ENCODE measurements at regions not wholly inside any gene's neighbourhood (a gene's known extent, or its start where the extent isn't known, plus 50 kb on each side); places are given as distances from the start of the nearest gene placed in this dataset.

DNA sequence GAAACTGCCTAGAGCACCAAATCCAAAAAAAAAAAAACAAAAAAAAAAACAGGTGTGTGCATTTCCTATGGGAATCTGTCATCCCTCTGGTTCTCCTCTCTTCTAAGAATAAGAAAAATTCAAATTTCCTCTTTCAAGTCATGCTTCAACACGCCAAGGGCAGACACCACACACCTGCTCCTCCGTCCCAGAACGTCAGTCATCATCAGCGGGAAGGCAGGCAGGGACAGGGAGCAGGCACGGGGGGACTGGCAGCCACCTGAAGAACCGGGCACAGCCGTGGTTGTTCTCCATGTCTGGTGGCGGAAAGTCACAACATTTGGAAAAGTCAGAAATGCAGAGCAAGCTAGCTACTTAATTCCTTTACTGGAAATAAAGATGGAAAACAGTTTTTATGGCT is 214.8 kb downstream of the IKZF2 start:
- no peak for TF ChIP-seq POLR2A (IDR thresholded peaks at IDR 0.05)
- TF ChIP-seq, protein P1, sequence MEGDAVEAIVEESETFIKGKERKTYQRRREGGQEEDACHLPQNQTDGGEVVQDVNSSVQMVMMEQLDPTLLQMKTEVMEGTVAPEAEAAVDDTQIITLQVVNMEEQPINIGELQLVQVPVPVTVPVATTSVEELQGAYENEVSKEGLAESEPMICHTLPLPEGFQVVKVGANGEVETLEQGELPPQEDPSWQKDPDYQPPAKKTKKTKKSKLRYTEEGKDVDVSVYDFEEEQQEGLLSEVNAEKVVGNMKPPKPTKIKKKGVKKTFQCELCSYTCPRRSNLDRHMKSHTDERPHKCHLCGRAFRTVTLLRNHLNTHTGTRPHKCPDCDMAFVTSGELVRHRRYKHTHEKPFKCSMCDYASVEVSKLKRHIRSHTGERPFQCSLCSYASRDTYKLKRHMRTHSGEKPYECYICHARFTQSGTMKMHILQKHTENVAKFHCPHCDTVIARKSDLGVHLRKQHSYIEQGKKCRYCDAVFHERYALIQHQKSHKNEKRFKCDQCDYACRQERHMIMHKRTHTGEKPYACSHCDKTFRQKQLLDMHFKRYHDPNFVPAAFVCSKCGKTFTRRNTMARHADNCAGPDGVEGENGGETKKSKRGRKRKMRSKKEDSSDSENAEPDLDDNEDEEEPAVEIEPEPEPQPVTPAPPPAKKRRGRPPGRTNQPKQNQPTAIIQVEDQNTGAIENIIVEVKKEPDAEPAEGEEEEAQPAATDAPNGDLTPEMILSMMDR (IDR thresholded peaks at IDR 0.05 in 8 of 11, conservative IDR thresholded peaks at IDR 0.05 in 3 of 11), result no peak

Data from spleen (tissue), 7 donors.